HG03521 (cell line): ENCODE measurements at regions not wholly inside any gene's neighbourhood (a gene's known extent, or its start where the extent isn't known, plus 50 kb on each side); places are given as distances from the start of the nearest gene placed in this dataset.
"Not testable (repeated sequence)": the region's sequence is repeated elsewhere in the genome, so short reads cannot be mapped to it uniquely, and the experiment has no call there.

Source experiments
- ATAC-seq: cut with Tn5 transposase; IDR thresholded peaks from one replicate; pipeline ENCODE4 v1.9.1; 2021; ENCODE audit warnings: mild to moderate bottlenecking, moderate library complexity; ENCODE audit not compliant: unreplicated experiment

- no peak for ATAC-seq
Observed at GRCh38 chr13:83162493-83162892, 719.8 kb downstream of the SLITRK1 start.

- no peak for ATAC-seq
Observed at GRCh38 chr13:83153848-83154247, 728.4 kb downstream of the SLITRK1 start.

- no peak for ATAC-seq
Observed at GRCh38 chr13:83151308-83151660, 731.0 kb downstream of the SLITRK1 start.

- no peak for ATAC-seq
Observed at GRCh38 chr13:83150616-83151307, 731.5 kb downstream of the SLITRK1 start.

- no peak for ATAC-seq
Observed at GRCh38 chr13:83136660-83137059, 745.6 kb downstream of the SLITRK1 start.

- no peak for ATAC-seq
Observed at GRCh38 chr13:83125791-83126190, 756.5 kb downstream of the SLITRK1 start.

GRCh38 chr13:83121896-83122295 is 760.4 kb downstream of the SLITRK1 start:
- no peak for ATAC-seq

- ATAC-seq: no peak
Observed at GRCh38 chr13:83117046-83117445, 765.2 kb downstream of the SLITRK1 start.

GRCh38 chr13:83101574-83102247 is 780.6 kb downstream of the SLITRK1 start:
- ATAC-seq: not testable (repeated sequence)

- no peak for ATAC-seq
Observed at GRCh38 chr13:83100237-83100636, 782.0 kb downstream of the SLITRK1 start.

GRCh38 chr13:83088858-83089257 is 793.4 kb downstream of the SLITRK1 start:
- no peak for ATAC-seq

- no peak for ATAC-seq
Observed at GRCh38 chr13:83086948-83087347, 795.3 kb downstream of the SLITRK1 start.

- no peak for ATAC-seq
Observed at GRCh38 chr13:83086088-83086487, 796.2 kb downstream of the SLITRK1 start.

GRCh38 chr13:83085186-83085900 is 796.9 kb downstream of the SLITRK1 start:
- no peak for ATAC-seq

- no peak for ATAC-seq
Observed at GRCh38 chr13:83077499-83077898, 804.8 kb downstream of the SLITRK1 start.

- not testable (repeated sequence) for ATAC-seq
Observed at GRCh38 chr13:83073930-83074329, 808.3 kb downstream of the SLITRK1 start.

GRCh38 chr13:83065108-83065507 is 817.2 kb downstream of the SLITRK1 start:
- no peak for ATAC-seq

GRCh38 chr13:83057119-83057518 is 825.2 kb downstream of the SLITRK1 start:
- no peak for ATAC-seq

GRCh38 chr13:83056269-83056668 is 826.0 kb downstream of the SLITRK1 start:
- no peak for ATAC-seq

GRCh38 chr13:83048419-83048818 is 833.9 kb downstream of the SLITRK1 start:
- no peak for ATAC-seq

GRCh38 chr13:83024955-83025594 is 857.2 kb downstream of the SLITRK1 start:
- ATAC-seq: no peak
